ENCODE measurements at regions not wholly inside any gene's neighbourhood (a gene's known extent, or its start where the extent isn't known, plus 50 kb on each side); places are given as distances from the start of the nearest gene placed in this dataset.
A peak's percentile ranks its signal among the peaks of the same experiment; 100 is the strongest.

GRCh38 chr6:186340-186965, 105.8 kb upstream of the DUSP22 start:
- no peak for TF ChIP-seq CTCF (IDR thresholded peaks at IDR 0.05; ENCODE audit: control insufficient read depth, extremely low read depth, insufficient read depth)
- no peak for DNase-seq (ENCODE audit: low read depth)
- no peak overlapping the region for H3K4me3 ChIP-seq (ENCODE audit: low read depth, low read length)

GRCh38 chr6:187210-187861, 105.0 kb upstream of the DUSP22 start:
- DNase-seq (ENCODE audit: low read depth), result no peak
- TF ChIP-seq CTCF (IDR thresholded peaks at IDR 0.05; ENCODE audit: control insufficient read depth, extremely low read depth, insufficient read depth), result no peak
- no peak overlapping the region for H3K4me3 ChIP-seq (ENCODE audit: low read depth, low read length)

GRCh38 chr6:188821-189655, 103.2 kb upstream of the DUSP22 start:
- peak; percentile 84 for TF ChIP-seq CTCF (IDR thresholded peaks at IDR 0.05; ENCODE audit: control insufficient read depth, extremely low read depth, insufficient read depth)
- H3K4me3 ChIP-seq (ENCODE audit: low read depth, low read length), result no peak overlapping the region
- peak; percentile 35 for DNase-seq (ENCODE audit: low read depth)

- no peak for DNase-seq (ENCODE audit: low read depth)
- TF ChIP-seq CTCF (IDR thresholded peaks at IDR 0.05; ENCODE audit: control insufficient read depth, extremely low read depth, insufficient read depth), result no peak
- H3K4me3 ChIP-seq (ENCODE audit: low read depth, low read length), result no peak overlapping the region
Observed at GRCh38 chr6:189676-190075, 102.6 kb upstream of the DUSP22 start.

DNA sequence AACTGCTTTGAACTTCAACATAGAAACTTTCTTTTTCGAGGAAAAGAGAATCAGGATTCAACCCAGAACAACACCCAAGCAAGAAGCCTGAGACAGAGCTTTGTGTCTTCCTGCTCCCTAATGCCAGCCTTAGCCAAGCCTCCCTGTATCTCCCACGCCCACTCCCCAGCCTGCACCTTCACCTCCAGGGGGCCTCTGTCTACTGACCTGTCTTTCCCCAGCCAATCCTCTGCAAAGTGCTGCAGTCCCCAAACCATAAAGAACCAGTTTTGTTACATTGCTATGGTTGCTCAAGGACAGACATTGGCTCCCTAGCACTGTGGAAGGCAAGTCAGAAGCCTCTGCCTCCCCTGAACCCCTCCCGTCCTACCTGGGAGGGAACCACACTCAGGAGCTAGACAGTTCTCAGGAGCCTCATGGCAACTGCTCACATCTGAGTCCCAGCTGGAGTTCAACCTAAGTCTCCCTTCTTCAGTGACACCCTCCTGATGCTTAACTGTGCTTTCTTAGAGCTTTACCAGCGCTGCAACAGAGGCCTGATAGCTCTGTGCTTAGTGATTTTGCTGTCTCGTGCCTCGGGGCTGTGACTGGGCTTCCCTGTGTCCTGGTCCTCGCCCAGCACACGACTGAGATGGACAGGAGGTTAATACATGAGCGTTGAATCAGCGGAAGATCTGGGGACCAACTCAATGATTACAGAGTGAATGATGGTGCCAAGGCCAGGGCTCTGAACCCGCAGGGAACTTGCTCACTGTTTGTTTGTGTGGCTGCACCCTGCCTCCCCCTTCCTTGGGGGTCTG, 101.5 kb upstream of the DUSP22 start:
- TF ChIP-seq CTCF (IDR thresholded peaks at IDR 0.05; ENCODE audit: control insufficient read depth, extremely low read depth, insufficient read depth), result no peak
- no peak overlapping the region for H3K4me3 ChIP-seq (ENCODE audit: low read depth, low read length)
- DNase-seq (ENCODE audit: low read depth), result no peak

DNA sequence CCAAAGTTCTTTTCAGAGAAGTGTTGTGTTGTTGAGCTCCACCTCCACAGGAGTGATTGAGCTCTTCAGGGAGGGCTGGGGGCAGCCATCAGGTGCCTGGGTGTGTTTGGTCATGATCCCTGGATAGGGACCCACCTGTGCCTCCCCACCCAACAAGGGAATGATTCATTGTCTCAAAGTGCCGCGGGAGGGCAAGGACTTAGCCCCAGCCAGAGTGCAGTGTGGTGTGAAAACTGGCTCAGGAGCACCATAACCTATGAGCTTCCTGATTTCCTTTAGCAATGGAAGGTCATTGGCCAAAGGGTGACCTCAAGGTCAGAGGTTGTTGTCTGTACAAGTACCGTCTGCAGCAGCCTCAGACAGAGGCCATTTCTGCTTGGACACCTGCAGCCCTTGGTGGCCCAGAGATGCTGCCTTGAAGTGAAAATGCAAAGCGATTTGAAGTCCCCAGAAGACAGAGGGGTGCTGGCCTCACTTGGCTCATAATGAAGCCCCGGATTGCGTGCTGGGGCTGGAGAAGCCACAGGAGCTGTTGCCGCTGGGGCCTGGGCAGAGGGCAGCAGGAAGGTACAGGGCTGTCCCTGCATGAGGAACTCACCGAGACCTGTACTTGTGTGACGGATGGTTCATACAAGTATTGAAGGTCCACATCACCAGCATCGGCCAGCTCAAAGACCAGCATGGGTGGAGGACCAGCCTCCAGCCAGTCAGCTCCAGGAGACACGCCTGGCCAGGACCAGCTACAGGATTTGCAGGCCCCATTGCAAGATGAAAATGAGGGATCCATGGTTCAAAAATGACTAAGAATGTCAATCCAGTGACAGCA, 100.6 kb upstream of the DUSP22 start:
- DNase-seq (ENCODE audit: low read depth), result no peak
- no peak overlapping the region for H3K4me3 ChIP-seq (ENCODE audit: low read depth, low read length)
- no peak for TF ChIP-seq CTCF (IDR thresholded peaks at IDR 0.05; ENCODE audit: control insufficient read depth, extremely low read depth, insufficient read depth)

Data from LNCaP clone FGC (cell line).